WTC11 (cell line): ENCODE measurements at regions not wholly inside any gene's neighbourhood (a gene's known extent, or its start where the extent isn't known, plus 50 kb on each side); places are given as distances from the start of the nearest gene placed in this dataset.

Experiments used
- ATAC-seq: fragments of 200-7000 bp; cut with Tn5 transposase; 2 replicates; pipeline ENCODE4 v1.10.0; 2021; ENCODE audit warnings: mild to moderate bottlenecking, moderate library complexity
- CTCF ChIA-PET: fragments of 300-600 bp; sonication (Branson Sonifier 250); formaldehyde crosslinking; loops from one replicate; lab custom pipeline; 2021; ENCODE audit warnings: antibody characterized with exemption; lab: Charles Lee
- POLR2A ChIA-PET: fragments of 350-600 bp; sonication (Branson Sonifier 250); formaldehyde crosslinking; loops from one replicate; lab custom pipeline; 2021; ENCODE audit warnings: antibody characterized with exemption; lab: Charles Lee
- DNase-seq: peaks from one replicate; pipeline ENCODE4 v3.0.0; 2021; ENCODE audit warnings: low spot score
- H3K27ac Mint-ChIP-seq: 2 replicates; pipeline ENCODE4 v1.8.0; 2021; ENCODE audit warnings: mixed read lengths
- H3K27me3 Mint-ChIP-seq: 2 replicates; pipeline ENCODE4 v1.8.0; 2021; ENCODE audit warnings: low read depth, mild to moderate bottlenecking, moderate library complexity, mixed read lengths
- H3K36me3 Mint-ChIP-seq: 2 replicates; pipeline ENCODE4 v1.8.0; 2021; ENCODE audit warnings: mixed read lengths
- H3K4me1 Mint-ChIP-seq: 2 replicates; pipeline ENCODE4 v1.8.0; 2022; ENCODE audit warnings: mixed read lengths
- H3K4me3 Mint-ChIP-seq: 2 replicates; pipeline ENCODE4 v1.8.0; 2021; ENCODE audit warnings: mild to moderate bottlenecking, moderate library complexity, mixed read lengths
- H3K9me3 Mint-ChIP-seq: 2 replicates; pipeline ENCODE4 v1.8.0; 2021; ENCODE audit warnings: mixed read lengths
- ARID4B ChIP-seq: sonication (generic); formaldehyde crosslinking; IDR thresholded peaks from 2 replicates; pipeline ENCODE4 v1.8.0; 2023; ENCODE audit warnings: missing genetic modification reagents, mild to moderate bottlenecking, borderline replicate concordance
- CBFB ChIP-seq: sonication (generic); formaldehyde crosslinking; IDR thresholded peaks from 2 replicates; pipeline ENCODE4 v1.8.1; 2022; ENCODE audit warnings: mild to moderate bottlenecking, low read depth, missing genetic modification reagents
- CREM ChIP-seq: sonication (generic); formaldehyde crosslinking; IDR thresholded peaks from 2 replicates; pipeline ENCODE4 v1.8.1; 2022; ENCODE audit warnings: mild to moderate bottlenecking, missing genetic modification reagents, moderate library complexity
- E2F5 ChIP-seq: sonication (generic); formaldehyde crosslinking; IDR thresholded peaks from 2 replicates; pipeline ENCODE4 v1.8.1; 2022; ENCODE audit warnings: mild to moderate bottlenecking, moderate library complexity, missing genetic modification reagents
- ETV6 ChIP-seq: sonication (generic); formaldehyde crosslinking; IDR thresholded peaks from 2 replicates; pipeline ENCODE4 v1.8.1; 2022; ENCODE audit warnings: mild to moderate bottlenecking, missing genetic modification reagents
- FOXJ3 ChIP-seq: sonication (generic); formaldehyde crosslinking; IDR thresholded peaks from 2 replicates; pipeline ENCODE4 v1.9.0; 2021; ENCODE audit warnings: missing genetic modification reagents, mild to moderate bottlenecking, borderline replicate concordance
- HMGXB4 ChIP-seq: sonication (generic); formaldehyde crosslinking; IDR thresholded peaks from 2 replicates; pipeline ENCODE4 v1.8.1; 2023; ENCODE audit warnings: mild to moderate bottlenecking, moderate library complexity, missing genetic modification reagents
- IRF1 ChIP-seq: sonication (generic); formaldehyde crosslinking; IDR thresholded peaks from 2 replicates; pipeline ENCODE4 v1.8.0; 2023; ENCODE audit warnings: missing genetic modification reagents
- JUN ChIP-seq: sonication (generic); formaldehyde crosslinking; IDR thresholded peaks from 2 replicates; pipeline ENCODE4 v1.8.0; 2023; ENCODE audit warnings: mild to moderate bottlenecking, missing genetic modification reagents
- MLX ChIP-seq: sonication (generic); formaldehyde crosslinking; IDR thresholded peaks from 2 replicates; pipeline ENCODE4 v1.8.1; 2023; ENCODE audit warnings: mild to moderate bottlenecking, missing genetic modification reagents, moderate library complexity
- RELA ChIP-seq: sonication (generic); formaldehyde crosslinking; IDR thresholded peaks from 2 replicates; pipeline ENCODE4 v1.8.1; 2022; ENCODE audit warnings: missing genetic modification reagents, mild to moderate bottlenecking, borderline replicate concordance
- STAT6 ChIP-seq: sonication (generic); formaldehyde crosslinking; conservative IDR thresholded peaks from 2 replicates; pipeline ENCODE4 v1.8.1; 2023; ENCODE audit warnings: mild to moderate bottlenecking, low read depth, missing genetic modification reagents, moderate library complexity
- TCF7 ChIP-seq: sonication (generic); formaldehyde crosslinking; IDR thresholded peaks from 2 replicates; pipeline ENCODE4 v1.8.0; 2022; ENCODE audit warnings: mild to moderate bottlenecking, low read depth, missing genetic modification reagents, moderate library complexity
- TEAD4 ChIP-seq: sonication (generic); formaldehyde crosslinking; IDR thresholded peaks from 2 replicates; pipeline ENCODE4 v1.8.0; 2022; ENCODE audit warnings: mild to moderate bottlenecking, missing genetic modification reagents
- USF2 ChIP-seq: sonication (generic); formaldehyde crosslinking; IDR thresholded peaks from 2 replicates; pipeline ENCODE4 v1.8.1; 2023; ENCODE audit warnings: mild to moderate bottlenecking, missing genetic modification reagents, moderate library complexity
- ZNF121 ChIP-seq: sonication (generic); formaldehyde crosslinking; IDR thresholded peaks from 2 replicates; pipeline ENCODE4 v1.8.0; 2023; ENCODE audit warnings: missing genetic modification reagents
- ZNF263 ChIP-seq: sonication (generic); formaldehyde crosslinking; IDR thresholded peaks from 2 replicates; pipeline ENCODE4 v1.8.1; 2022; ENCODE audit warnings: low read depth, mild to moderate bottlenecking, moderate library complexity, missing genetic modification reagents
- ZNF416 ChIP-seq: fragments of 250-450 bp; sonication (Bioruptor Pico); IDR thresholded peaks from 2 replicates; pipeline ENCODE4 v1.9.0; 2021; ENCODE audit warnings: mild to moderate bottlenecking, inconsistent platforms
- TF ChIP-seq, protein P1 (sequence below): sonication (generic); formaldehyde crosslinking; IDR thresholded peaks from 2 replicates; pipeline ENCODE4 v1.8.1; 2023; ENCODE audit warnings: mild to moderate bottlenecking, missing genetic modification reagents
- TF ChIP-seq, protein P2 (sequence below): fragments of 250-450 bp; sonication (Bioruptor Pico); IDR thresholded peaks from 2 replicates; pipeline ENCODE4 v1.9.0; 2021; ENCODE audit warnings: mild to moderate bottlenecking

DNA sequence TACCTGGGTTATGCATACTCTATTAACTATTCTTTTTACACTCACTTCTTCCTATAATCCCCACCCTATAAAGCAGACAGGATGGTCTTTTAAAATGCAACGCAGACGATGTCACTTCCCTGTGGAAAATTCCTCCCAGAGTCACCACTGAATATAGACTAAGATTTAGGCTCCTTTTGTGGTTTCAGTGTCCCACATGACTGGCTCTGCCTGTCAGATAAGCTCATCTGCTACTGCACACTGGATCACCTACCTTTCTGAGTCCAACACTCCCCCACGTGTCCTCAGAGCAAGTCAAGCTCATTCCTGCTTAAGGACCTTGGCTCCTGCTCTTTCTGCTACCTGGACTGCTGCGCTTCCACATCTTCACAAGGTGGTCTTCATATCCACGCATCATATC lies 73.0 kb upstream of the SIPA1L2 start:
- TF ChIP-seq ARID4B: no peak
- no peak for TF ChIP-seq HMGXB4 (CRISPR knock-in tag)
- no peak for TF ChIP-seq CBFB (CRISPR knock-in tag)
- TF ChIP-seq MLX (CRISPR knock-in tag): no peak
- no peak for TF ChIP-seq E2F5 (CRISPR knock-in tag)
- TF ChIP-seq ZNF121 (CRISPR knock-in tag): no peak
- TF ChIP-seq ZNF263 (CRISPR knock-in tag): no peak
- TF ChIP-seq ZNF416 (CRISPR knock-in tag): no peak
- no peak for TF ChIP-seq TCF7 (CRISPR knock-in tag)
- TF ChIP-seq, protein P1, sequence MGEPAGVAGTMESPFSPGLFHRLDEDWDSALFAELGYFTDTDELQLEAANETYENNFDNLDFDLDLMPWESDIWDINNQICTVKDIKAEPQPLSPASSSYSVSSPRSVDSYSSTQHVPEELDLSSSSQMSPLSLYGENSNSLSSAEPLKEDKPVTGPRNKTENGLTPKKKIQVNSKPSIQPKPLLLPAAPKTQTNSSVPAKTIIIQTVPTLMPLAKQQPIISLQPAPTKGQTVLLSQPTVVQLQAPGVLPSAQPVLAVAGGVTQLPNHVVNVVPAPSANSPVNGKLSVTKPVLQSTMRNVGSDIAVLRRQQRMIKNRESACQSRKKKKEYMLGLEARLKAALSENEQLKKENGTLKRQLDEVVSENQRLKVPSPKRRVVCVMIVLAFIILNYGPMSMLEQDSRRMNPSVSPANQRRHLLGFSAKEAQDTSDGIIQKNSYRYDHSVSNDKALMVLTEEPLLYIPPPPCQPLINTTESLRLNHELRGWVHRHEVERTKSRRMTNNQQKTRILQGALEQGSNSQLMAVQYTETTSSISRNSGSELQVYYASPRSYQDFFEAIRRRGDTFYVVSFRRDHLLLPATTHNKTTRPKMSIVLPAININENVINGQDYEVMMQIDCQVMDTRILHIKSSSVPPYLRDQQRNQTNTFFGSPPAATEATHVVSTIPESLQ (CRISPR knock-in tag): no peak
- TF ChIP-seq CREM (CRISPR knock-in tag): no peak
- no peak for TF ChIP-seq RELA (CRISPR knock-in tag)
- no peak for TF ChIP-seq FOXJ3 (CRISPR knock-in tag)
- Mint-ChIP-seq H3K4me3 (no peak overlapping the region), H3K27ac (no peak overlapping the region), H3K27me3 (0 out of 2 replicates have a peak, but pooled peaks cover 2% of the 10 kb centered on the region), H3K36me3 (no peaks in the 10 kb centered on the region), H3K4me1 (peaks cover 2% of the 10 kb centered on the region), H3K9me3 (peaks cover 7% of the 10 kb centered on the region)
- DNase-seq: no peak
- ChIA-PET CTCF (interaction anchor here (1.4 kb wide), 1 partner anchor 14 kb away, joined by 4 read pairs; no protein-coding TSS in a partner anchor), POLR2A (no interaction called here)
- ATAC-seq: no peak

GRCh38 chr1:232704256-232704655 lies 74.3 kb upstream of the SIPA1L2 start:
- no peaks in the 10 kb centered on the region for H3K27me3 Mint-ChIP-seq
- H3K4me3 Mint-ChIP-seq: no peak overlapping the region
- CTCF ChIA-PET: interaction anchor here (1.4 kb wide), 1 partner anchor 15 kb away, joined by 4 read pairs; no protein-coding TSS in a partner anchor
- H3K9me3 Mint-ChIP-seq: peaks cover 7% of the 10 kb centered on the region
- no peak for ATAC-seq
- POLR2A ChIA-PET: no interaction called here
- H3K27ac Mint-ChIP-seq: no peak overlapping the region
- no peaks in the 10 kb centered on the region for H3K4me1 Mint-ChIP-seq
- no peaks in the 10 kb centered on the region for H3K36me3 Mint-ChIP-seq
- no peak for DNase-seq
- TF ChIP-seq ETV6 (no peak), ZNF263 (CRISPR knock-in tag) (no peak), STAT6 (no peak), CBFB (CRISPR knock-in tag) (no peak), IRF1 (CRISPR knock-in tag) (no peak), USF2 (no peak), TEAD4 (no peak), RELA (CRISPR knock-in tag) (no peak), JUN (CRISPR knock-in tag) (no peak)
- TF ChIP-seq, protein P2, sequence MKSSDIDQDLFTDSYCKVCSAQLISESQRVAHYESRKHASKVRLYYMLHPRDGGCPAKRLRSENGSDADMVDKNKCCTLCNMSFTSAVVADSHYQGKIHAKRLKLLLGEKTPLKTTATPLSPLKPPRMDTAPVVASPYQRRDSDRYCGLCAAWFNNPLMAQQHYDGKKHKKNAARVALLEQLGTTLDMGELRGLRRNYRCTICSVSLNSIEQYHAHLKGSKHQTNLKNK: no peak
